ENCODE measurements at regions not wholly inside any gene's neighbourhood (a gene's known extent, or its start where the extent isn't known, plus 50 kb on each side); places are given as distances from the start of the nearest gene placed in this dataset.

DNA sequence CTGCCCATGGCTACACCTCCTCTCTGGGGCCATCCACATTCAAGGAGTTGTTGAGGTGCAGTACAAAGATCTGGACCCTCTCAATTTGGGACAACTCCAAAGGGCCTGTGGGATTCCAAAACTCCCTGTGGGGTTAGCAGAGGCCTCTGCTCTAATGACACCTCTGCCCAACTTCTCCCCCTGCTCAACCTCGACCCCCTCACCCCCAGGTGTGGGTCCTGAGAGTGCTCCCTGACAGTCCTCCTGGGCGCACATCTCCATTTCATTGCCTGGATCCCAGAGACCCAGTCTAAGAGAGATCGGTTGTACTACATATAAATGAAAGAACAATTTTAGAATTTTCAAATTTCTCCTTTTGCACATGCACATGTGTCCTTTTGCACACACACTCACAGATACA lies 73.0 kb upstream of the NKD1 start:
- TF ChIP-seq, protein P1, sequence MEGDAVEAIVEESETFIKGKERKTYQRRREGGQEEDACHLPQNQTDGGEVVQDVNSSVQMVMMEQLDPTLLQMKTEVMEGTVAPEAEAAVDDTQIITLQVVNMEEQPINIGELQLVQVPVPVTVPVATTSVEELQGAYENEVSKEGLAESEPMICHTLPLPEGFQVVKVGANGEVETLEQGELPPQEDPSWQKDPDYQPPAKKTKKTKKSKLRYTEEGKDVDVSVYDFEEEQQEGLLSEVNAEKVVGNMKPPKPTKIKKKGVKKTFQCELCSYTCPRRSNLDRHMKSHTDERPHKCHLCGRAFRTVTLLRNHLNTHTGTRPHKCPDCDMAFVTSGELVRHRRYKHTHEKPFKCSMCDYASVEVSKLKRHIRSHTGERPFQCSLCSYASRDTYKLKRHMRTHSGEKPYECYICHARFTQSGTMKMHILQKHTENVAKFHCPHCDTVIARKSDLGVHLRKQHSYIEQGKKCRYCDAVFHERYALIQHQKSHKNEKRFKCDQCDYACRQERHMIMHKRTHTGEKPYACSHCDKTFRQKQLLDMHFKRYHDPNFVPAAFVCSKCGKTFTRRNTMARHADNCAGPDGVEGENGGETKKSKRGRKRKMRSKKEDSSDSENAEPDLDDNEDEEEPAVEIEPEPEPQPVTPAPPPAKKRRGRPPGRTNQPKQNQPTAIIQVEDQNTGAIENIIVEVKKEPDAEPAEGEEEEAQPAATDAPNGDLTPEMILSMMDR (IDR thresholded peaks at IDR 0.05; ENCODE audit: borderline replicate concordance): no peak
- Histone ChIP-seq H3K9me3 (replicated peaks) (peaks cover 16% of the 10 kb centered on the region), H3K4me3 (no peak overlapping the region), H3K27me3 (ENCODE audit: low read depth) (peaks cover 69% of the 10 kb centered on the region), H3K36me3 (no peaks in the 10 kb centered on the region), H3K27ac (replicated peaks) (no peak overlapping the region), H3K4me1 (no peaks in the 10 kb centered on the region)
- no peak for DNase-seq
- intact Hi-C loops (cut with micrococcal nuclease): no loop called here

DNA sequence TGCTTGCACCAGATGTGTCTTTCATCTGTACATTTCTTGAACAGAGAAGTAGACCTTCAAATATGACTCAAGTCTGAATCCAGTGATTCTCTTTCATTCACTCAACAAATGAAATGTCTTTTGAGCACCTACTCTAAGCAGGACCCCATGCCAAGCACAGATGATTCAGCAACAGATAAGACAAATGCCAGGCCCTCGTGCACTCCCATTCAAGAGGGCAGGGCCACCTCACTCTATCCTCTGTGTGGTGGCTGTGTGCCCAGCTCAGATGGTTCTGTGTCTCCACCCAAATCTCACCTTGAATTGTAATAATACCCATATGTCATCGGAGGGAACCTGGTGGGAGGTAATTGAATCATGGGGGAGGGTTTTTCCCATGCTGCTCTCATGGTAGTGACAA lies 74.1 kb upstream of the NKD1 start:
- TF ChIP-seq, protein P1 (IDR thresholded peaks at IDR 0.05; ENCODE audit: borderline replicate concordance): no peak
- peaks cover 72% of the 10 kb centered on the region for H3K27me3 ChIP-seq (ENCODE audit: low read depth)
- H3K9me3 ChIP-seq (replicated peaks): peaks cover 16% of the 10 kb centered on the region
- H3K36me3 ChIP-seq: no peaks in the 10 kb centered on the region
- intact Hi-C loops (cut with micrococcal nuclease): no loop called here
- H3K4me1 ChIP-seq: peaks cover 6% of the 10 kb centered on the region
- DNase-seq: no peak
- H3K4me3 ChIP-seq: no peak overlapping the region
- no peak overlapping the region for H3K27ac ChIP-seq (replicated peaks)

DNA sequence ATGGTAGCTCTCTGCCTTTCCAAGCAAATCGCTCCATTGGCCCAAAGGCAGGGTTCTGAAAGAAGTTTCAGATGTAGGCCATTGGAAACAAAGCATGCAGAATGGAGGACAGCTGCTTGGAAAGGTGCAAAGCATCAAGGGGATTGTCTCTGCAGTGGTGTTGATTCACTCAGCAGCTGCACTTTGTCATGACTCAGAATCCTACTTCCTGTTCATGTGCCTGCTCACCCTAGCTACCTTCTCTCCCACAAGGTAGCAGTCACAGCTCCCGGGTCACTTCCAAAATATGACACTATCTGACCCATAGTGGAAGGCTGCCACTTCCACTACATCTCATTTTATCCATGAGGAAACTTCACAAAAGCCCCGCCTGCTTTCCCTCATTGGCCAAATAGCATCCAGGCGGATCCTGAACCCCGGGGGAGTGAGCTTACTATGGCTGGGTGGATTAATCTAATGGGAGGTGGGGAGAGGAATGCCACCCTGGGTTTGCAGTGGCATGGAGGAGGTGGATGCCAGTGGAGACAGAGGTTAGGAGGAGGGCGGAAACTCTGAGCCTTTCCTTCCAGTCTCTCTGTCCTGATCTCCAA lies 74.7 kb upstream of the NKD1 start:
- Histone ChIP-seq H3K27me3 (ENCODE audit: low read depth) (peaks cover 72% of the 10 kb centered on the region), H3K4me1 (peaks cover 6% of the 10 kb centered on the region), H3K4me3 (no peak overlapping the region), H3K36me3 (no peaks in the 10 kb centered on the region), H3K27ac (replicated peaks) (no peak overlapping the region), H3K9me3 (replicated peaks) (peaks cover 16% of the 10 kb centered on the region)
- DNase-seq: no peak
- intact Hi-C loops (cut with micrococcal nuclease): no loop called here
- TF ChIP-seq, protein P1 (IDR thresholded peaks at IDR 0.05; ENCODE audit: borderline replicate concordance): no peak

DNA sequence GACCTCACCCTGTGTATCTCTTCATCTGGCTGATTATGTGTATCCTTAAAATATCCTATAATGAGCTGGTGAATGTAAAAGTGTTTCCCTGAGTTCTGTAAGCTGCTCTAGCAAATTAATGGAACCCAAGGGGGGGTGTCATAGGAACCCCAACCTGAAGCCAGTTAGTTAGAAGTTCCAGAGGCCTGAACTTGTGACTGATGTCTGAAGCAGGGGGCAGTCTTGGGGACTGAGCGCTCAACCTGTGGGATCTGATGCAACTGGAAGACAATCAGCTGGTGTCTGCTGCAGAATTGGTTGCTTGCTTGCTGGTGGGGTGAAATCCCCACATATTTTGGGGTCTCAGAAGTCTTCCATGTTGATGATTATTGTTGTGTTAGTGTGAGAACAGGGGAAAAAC lies 75.7 kb upstream of the NKD1 start:
- Histone ChIP-seq H3K4me3 (no peak overlapping the region), H3K9me3 (replicated peaks) (peaks cover 16% of the 10 kb centered on the region), H3K36me3 (no peaks in the 10 kb centered on the region), H3K4me1 (peaks cover 14% of the 10 kb centered on the region), H3K27ac (replicated peaks) (no peak overlapping the region), H3K27me3 (ENCODE audit: low read depth) (peaks cover 72% of the 10 kb centered on the region)
- TF ChIP-seq, protein P1 (IDR thresholded peaks at IDR 0.05; ENCODE audit: borderline replicate concordance): no peak
- intact Hi-C loops (cut with micrococcal nuclease): no loop called here
- no peak for DNase-seq

DNA sequence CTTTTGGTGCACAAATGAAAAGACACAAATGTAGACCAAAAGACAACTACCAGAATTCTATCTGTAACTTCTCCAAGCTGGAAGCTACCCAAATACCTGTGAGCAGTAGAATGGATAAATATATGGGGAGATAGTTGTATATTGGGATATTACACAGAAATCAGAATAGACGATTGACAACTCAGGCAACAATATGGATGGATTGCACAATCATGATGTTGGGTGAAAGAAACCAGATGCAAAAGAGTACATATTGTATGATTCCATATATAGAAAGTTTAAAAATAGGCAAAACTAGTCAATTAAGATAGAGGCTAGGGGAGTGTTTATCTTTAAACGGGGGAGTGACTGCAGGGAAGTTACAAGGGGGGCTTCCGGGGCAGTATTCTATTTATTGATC lies 77.5 kb upstream of the NKD1 start:
- Histone ChIP-seq H3K4me1 (peaks cover 14% of the 10 kb centered on the region), H3K27me3 (ENCODE audit: low read depth) (peaks cover 75% of the 10 kb centered on the region), H3K4me3 (no peak overlapping the region), H3K27ac (replicated peaks) (no peak overlapping the region), H3K9me3 (replicated peaks) (peaks cover 16% of the 10 kb centered on the region), H3K36me3 (no peaks in the 10 kb centered on the region)
- intact Hi-C loops (cut with micrococcal nuclease): no loop called here
- TF ChIP-seq, protein P1 (IDR thresholded peaks at IDR 0.05; ENCODE audit: borderline replicate concordance): no peak
- no peak for DNase-seq

Data from left ventricle myocardium inferior (tissue), 1 donor.